EH (cell line): ENCODE measurements at regions not wholly inside any gene's neighbourhood (a gene's known extent, or its start where the extent isn't known, plus 50 kb on each side); places are given as distances from the start of the nearest gene placed in this dataset.
"Not testable (repeated sequence)": the region's sequence is repeated elsewhere in the genome, so short reads cannot be mapped to it uniquely, and the experiment has no call there.

Experiments
- DNase-seq: peaks from one replicate; pipeline ENCODE4 v3.0.0-alpha.2; 2015; ENCODE audit warnings: low read depth

DNA sequence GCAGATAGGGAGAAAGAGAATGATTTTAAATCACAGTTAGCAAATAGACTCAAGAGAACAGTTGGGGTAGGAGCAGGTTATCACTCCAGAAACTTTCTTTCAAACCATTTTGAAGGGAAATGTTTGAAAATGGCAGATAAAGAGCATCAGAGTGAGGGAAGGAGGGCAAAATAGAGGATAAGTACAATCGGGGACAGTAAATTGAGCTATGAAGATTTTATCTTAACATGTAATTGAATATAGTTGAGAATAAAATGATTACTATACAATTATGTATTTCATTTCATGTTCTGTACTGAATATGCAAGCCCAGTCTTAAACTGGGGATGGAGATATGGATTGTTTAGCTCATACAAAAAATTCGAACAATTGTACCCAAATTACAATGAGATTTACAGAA lies 54.0 kb downstream of the MAP10 start:
- DNase-seq, result no peak

DNA sequence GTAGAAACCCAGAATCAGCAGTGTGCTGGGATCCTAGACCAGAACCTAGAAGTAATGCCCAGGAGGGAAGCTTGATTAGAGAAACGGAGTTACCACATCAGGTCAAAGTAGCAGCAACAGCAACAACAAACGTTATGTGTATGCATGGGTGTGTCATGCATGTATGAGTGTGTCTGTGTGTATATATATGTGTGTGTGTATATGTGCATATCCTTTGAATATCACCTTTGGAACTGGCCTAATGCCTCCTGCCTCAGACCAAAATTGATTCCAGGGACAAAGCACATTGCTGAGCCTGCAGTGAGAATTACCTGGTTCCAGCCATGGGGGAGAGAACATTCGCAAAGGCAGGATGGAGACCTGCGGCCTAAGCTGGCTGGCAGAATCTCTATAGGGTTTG lies 55.9 kb downstream of the MAP10 start:
- no peak for DNase-seq

GRCh38 chr1:232863544-232864275 lies 58.5 kb downstream of the MAP10 start:
- no peak for DNase-seq

GRCh38 chr1:232865102-232865931 lies 60.1 kb downstream of the MAP10 start:
- no peak for DNase-seq

- peak; percentile 93 for DNase-seq
These were observed 63.7 kb downstream of the MAP10 start for GRCh38 chr1:232868793-232869491.

DNA sequence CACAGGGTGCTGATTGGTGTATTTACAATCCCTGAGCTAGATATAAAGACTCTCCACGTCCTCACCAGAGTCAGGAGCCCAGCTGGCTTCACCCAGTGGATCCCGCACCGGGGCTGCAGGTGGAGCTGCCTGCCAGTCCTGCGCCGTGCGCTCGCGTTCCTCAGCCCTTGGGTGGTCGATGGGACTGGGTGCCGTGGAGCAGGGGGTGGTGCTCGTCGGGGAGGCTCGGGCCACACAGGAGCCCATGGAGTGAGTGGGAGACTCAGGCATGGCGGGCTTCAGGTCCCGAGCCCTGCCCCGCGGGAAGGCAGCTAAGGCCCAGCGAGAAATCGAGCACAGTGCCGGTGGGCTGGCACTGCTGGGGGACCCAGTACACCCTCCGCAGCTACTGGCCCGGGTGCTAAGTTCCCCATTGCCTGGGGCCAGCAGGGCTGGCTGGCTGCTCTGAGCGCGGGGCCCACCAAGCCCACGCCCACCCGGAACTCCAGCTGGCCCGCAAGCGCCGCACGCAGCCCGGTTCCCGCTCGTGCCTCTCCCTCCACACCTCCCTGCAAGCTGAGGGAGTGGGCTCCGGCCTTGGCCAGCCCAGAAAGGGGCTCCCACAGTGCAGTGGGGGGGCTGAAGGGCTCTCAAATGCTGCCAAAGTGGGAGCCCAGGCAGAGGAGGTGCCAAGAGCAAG lies 66.2 kb downstream of the MAP10 start:
- not testable (repeated sequence) for DNase-seq

- DNase-seq, result no peak
These were observed 67.1 kb downstream of the MAP10 start for GRCh38 chr1:232872284-232872683.

GRCh38 chr1:232872738-232873137 lies 67.5 kb downstream of the MAP10 start:
- DNase-seq, result no peak

- DNase-seq, result no peak
These were observed 68.2 kb downstream of the MAP10 start for GRCh38 chr1:232873412-232873811.

DNA sequence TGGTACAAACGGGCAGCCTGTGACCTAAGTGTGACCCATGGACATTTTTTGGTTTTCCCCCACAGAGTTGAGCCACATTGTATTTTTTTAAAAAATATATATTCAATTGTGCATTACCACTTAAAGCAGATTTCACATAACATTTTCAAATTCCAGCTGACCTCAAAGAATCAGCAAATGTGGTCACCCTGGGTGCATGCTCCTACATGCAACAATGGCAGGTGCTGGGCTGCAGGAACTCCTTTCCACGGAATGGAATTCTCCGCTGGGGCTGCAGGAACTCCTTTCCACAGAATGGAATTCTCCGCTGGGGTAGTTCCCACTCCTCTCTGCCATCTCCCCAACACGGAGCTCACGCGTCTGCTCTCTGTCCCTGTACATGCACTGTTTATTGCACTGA lies 68.7 kb downstream of the MAP10 start:
- DNase-seq, result no peak

DNA sequence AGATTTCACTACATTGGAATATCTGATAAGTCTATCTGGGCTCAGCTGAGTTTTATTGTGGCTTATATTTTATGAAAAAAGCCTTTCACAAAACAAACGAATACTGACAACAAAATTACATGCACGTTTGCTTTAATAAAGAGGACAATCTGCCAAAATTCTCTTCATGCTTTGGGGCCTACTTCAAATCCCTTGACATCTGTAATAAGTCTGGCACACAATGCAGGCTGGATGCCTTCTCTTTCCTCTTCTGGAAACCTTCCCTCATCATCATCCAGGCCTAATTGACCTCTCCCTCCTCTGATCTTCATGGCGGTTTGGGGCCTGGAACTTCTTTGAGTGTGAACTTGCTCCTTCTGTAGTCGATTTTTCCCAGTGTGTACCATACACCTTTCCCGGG lies 70.3 kb downstream of the MAP10 start:
- no peak for DNase-seq

GRCh38 chr1:232876506-232877364 lies 71.5 kb downstream of the MAP10 start:
- no peak for DNase-seq

DNA sequence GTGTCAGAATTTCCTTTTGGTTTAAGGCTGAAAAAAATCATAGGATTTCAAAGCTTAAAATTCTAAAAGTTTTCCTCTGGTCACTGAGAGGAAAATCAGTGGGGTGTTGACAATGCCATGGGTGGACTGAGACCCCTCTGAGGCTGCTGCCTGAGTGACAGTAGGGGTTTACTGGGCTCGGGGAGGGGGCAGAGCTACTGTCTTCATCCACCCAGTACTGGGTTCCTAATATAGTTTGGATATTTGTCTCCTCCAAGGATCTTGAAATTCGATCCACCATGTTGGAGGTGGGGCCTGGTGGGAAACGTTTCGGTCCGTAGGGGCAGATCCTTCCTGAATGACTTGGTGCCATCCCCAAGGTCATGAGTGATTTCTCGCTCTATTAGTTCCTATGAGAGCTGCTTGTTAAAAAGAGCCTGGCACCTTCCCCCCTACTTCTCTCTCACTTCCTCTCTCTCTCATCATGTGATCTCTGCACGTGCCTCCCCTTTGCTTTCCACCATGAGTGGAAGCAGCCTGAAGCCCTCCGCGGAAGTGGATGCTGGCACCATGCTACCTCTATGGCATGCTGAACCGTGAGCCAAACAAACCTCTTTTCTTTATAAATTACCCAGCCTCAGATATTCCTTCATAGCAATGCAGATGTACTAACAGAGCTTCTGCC lies 72.3 kb downstream of the MAP10 start:
- no peak for DNase-seq

GRCh38 chr1:232878086-232878485 lies 72.3 kb upstream of the NTPCR start:
- no peak for DNase-seq

- peak; percentile 16 for DNase-seq
These were observed 70.1 kb upstream of the NTPCR start for GRCh38 chr1:232880354-232880753.

DNA sequence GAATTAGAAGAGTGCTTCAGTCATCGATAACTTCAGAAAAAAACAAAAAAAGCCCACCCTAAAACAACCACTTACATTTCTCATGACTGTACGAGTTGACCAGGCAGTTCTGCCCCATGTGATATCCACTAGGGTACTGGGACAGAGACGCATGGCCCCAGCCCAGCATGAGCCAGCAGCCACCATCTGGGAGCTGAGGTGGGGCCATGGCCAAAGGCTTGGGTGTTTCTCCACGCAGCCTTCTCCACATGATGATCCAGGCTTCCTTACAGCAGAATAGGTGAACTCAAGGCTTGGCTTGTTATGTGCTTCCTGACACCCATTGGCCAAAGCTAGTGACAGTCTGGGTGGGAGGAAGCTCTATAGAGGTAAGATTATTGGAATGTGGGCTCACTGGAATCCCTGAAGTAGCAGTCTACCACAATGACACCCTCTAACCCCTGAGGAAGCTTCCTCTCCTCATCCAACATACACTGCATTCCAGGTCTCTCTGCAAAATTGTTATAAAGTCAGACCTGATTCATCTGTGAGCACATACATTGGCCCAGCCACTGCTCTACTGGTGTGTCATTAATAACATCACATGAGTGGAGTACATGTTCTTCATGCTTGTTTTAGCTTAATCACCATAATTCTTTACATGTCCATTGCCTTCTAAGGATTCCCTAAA lies 66.3 kb upstream of the NTPCR start:
- peak; percentile 37 for DNase-seq

- no peak for DNase-seq
These were observed 64.1 kb upstream of the NTPCR start for GRCh38 chr1:232886271-232886670.

GRCh38 chr1:232890340-232890943 lies 60.0 kb upstream of the NTPCR start:
- DNase-seq, result no peak

GRCh38 chr1:232891071-232891470 lies 59.3 kb upstream of the NTPCR start:
- peak; percentile 84 for DNase-seq
